PC-9 (cell line): ENCODE measurements at regions not wholly inside any gene's neighbourhood (a gene's known extent, or its start where the extent isn't known, plus 50 kb on each side); places are given as distances from the start of the nearest gene placed in this dataset.

Experiments
- BruUV-seq: library from RNA; stranded (reverse); fragments of 400-500 nt; replicated peaks from 2 replicates; lab custom pipeline; 2021; lab: Mats Ljungman, UMichigan
- CTCF ChIA-PET: fragments of 300-600 bp; sonication (Branson Sonifier 250); formaldehyde crosslinking; loops from one replicate; lab custom pipeline; 2022; ENCODE audit warnings: antibody characterized with exemption; lab: Charles Lee
- POLR2A ChIA-PET: fragments of 300-600 bp; sonication (Branson Sonifier 250); formaldehyde crosslinking; loops from one replicate; lab custom pipeline; 2022; ENCODE audit warnings: antibody characterized with exemption; ENCODE audit not compliant: unreplicated experiment; lab: Charles Lee
- DNase-seq, 2 experiments: peaks; one replicate each; pipeline versions ENCODE4 v3.0.0 to v3.0.0-alpha.2; 2015 to 2022; ENCODE audit warnings: mixed read lengths in 1 of 2
- H2AFZ ChIP-seq: fragments of 200-600 bp; sonication (generic); 2 replicates; pipeline ENCODE4 v1.8.1; 2017; ENCODE audit warnings: antibody characterized with exemption
- H3F3A ChIP-seq: fragments of 200-600 bp; sonication (generic); 2 replicates; pipeline ENCODE4 v1.8.1; 2017; ENCODE audit warnings: antibody characterized with exemption, mild to moderate bottlenecking, low read depth; ENCODE audit not compliant: insufficient read depth
- H3K27ac ChIP-seq: fragments of 200-600 bp; sonication (generic); 2 replicates; pipeline ENCODE4 v1.6.1; 2016; ENCODE audit warnings: mixed run types
- H3K27me3 ChIP-seq: fragments of 200-600 bp; sonication (generic); 2 replicates; pipeline ENCODE4 v1.6.1; 2016; ENCODE audit warnings: low read depth, mixed run types; ENCODE audit not compliant: insufficient read depth
- H3K36me3 ChIP-seq: fragments of 200-600 bp; sonication (generic); 2 replicates; pipeline ENCODE4 v1.6.1; 2016; ENCODE audit warnings: low read depth, mixed run types
- H3K4me1 ChIP-seq: fragments of 200-600 bp; sonication (generic); replicated peaks from 2 replicates; pipeline ENCODE4 v1.6.1; 2016; ENCODE audit warnings: mixed run types; ENCODE audit not compliant: insufficient read depth
- H3K4me2 ChIP-seq: fragments of 200-600 bp; sonication (generic); 2 replicates; pipeline ENCODE4 v1.6.1; 2017; ENCODE audit warnings: mixed run types
- H3K4me3 ChIP-seq: fragments of 200-600 bp; sonication (generic); 2 replicates; pipeline ENCODE4 v1.6.1; 2016; ENCODE audit warnings: mixed run types
- H3K79me2 ChIP-seq: fragments of 200-600 bp; sonication (generic); 2 replicates; pipeline ENCODE4 v1.6.1; 2017; ENCODE audit warnings: low read depth, mixed run types
- H3K9me2 ChIP-seq: fragments of 200-600 bp; sonication (generic); 2 replicates; pipeline ENCODE4 v1.8.1; 2017; ENCODE audit warnings: mild to moderate bottlenecking; ENCODE audit not compliant: insufficient read depth
- H3K9me3 ChIP-seq: fragments of 200-600 bp; sonication (generic); 2 replicates; pipeline ENCODE4 v1.8.1; 2016; ENCODE audit warnings: low read depth; ENCODE audit not compliant: insufficient read depth
- H4K20me1 ChIP-seq: fragments of 200-600 bp; sonication (generic); 2 replicates; pipeline ENCODE4 v1.8.1; 2017; ENCODE audit not compliant: insufficient read depth
- CTCF ChIP-seq: fragments of 200-600 bp; sonication (generic); conservative IDR thresholded peaks from 2 replicates; pipeline ENCODE4 v1.6.1; 2017; ENCODE audit warnings: mixed run types, antibody characterized with exemption, mild to moderate bottlenecking, moderate library complexity
- EZH2 ChIP-seq: fragments of 200-600 bp; sonication (generic); IDR thresholded peaks from 2 replicates; pipeline ENCODE4 v1.8.0; 2017; ENCODE audit warnings: antibody characterized with exemption, low read depth
- intact Hi-C: fragments of 100-400 bp; cut with micrococcal nuclease; formaldehyde crosslinking; loops from one replicate; pipeline ENCODE4 v1.10.0; 2022; ENCODE audit not compliant: unreplicated experiment

DNA sequence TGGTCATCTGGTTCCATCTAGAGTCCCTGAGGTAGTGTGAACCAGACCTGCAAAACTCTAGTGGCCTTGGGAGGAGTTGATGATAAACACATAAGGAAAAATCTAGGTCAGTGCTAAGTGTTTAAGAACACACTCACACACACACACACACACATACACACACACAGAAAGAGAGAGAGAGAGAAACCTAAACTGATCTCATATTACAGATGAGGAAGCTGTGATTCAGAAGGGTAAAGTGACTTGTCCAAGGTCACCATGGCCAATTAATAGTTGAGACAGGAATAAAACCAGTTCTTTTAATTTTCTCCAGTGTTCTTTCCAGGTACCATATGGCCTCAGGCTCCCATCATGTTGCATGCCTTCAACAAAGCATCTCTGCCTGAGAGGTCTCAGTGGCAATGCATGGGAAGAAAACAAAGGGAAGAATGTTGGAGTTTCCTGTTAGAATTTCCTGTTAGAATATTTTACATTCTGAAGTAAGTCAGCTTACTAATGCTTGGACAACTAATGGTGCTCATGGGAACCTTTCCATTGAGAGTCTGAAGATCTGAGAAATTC is 77.3 kb upstream of the TSPAN2 start:
- Histone ChIP-seq H3K27ac (no peak overlapping the region), H3K4me3 (no peak overlapping the region), H4K20me1 (no peaks in the 10 kb centered on the region), H3K4me2 (no peak overlapping the region), H3K9me3 (peaks cover 35% of the 10 kb centered on the region), H2AFZ (no peak overlapping the region), H3K27me3 (no peaks in the 10 kb centered on the region), H3F3A (peaks cover 33% of the 10 kb centered on the region), H3K36me3 (0 out of 2 replicates have a peak, but pooled peaks cover 5% of the 10 kb centered on the region), H3K79me2 (no peaks in the 10 kb centered on the region), H3K9me2 (no peaks in the 10 kb centered on the region), H3K4me1 (peaks cover 40% of the 10 kb centered on the region)
- TF ChIP-seq EZH2 (no peak), CTCF (no peak)
- CTCF ChIA-PET: interaction anchor here (0.6 kb wide), 1 partner anchor 10 kb away, joined by 5 read pairs; no protein-coding TSS in a partner anchor
- POLR2A ChIA-PET: no interaction called here
- BruUV-seq: no TSS peak
- intact Hi-C loops: no loop called here
- peak in 1 of 2 experiments; percentile 60 for DNase-seq

DNA sequence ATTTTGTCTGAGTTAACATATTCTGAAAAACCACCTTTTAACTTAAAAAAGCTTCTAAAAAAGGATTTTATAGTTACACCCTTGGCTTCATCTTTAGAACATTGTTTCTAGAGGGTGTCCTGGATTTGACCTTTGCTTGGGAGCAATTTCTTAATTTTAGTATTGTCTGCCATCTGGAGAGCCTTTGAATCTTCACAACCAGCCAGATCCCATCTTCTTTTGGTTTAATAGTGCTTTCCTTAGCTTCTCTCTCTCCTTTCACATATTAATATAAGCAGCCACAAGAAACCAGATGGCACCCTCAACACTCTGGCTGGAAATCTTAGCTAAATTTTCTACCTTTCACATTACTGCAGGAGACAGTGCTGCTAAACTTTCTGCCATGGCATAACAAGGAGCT is 76.5 kb upstream of the TSPAN2 start:
- intact Hi-C loops: no loop called here

More for the DNA sequence above, 76.5 kb upstream of the TSPAN2 start:
- no peak overlapping the region for H3K4me3 ChIP-seq
- BruUV-seq: no TSS peak
- H3K9me2 ChIP-seq: no peaks in the 10 kb centered on the region
- no peak overlapping the region for H2AFZ ChIP-seq
- peaks cover 39% of the 10 kb centered on the region for H3K4me1 ChIP-seq
- DNase-seq: no peak
- H4K20me1 ChIP-seq: no peaks in the 10 kb centered on the region
- H3K27ac ChIP-seq: no peak overlapping the region
- H3K27me3 ChIP-seq: no peaks in the 10 kb centered on the region
- H3F3A ChIP-seq: peaks cover 33% of the 10 kb centered on the region
- no peak for TF ChIP-seq CTCF
- no peak for TF ChIP-seq EZH2
- H3K4me2 ChIP-seq: no peak overlapping the region
- 0 out of 2 replicates have a peak, but pooled peaks cover 5% of the 10 kb centered on the region for H3K36me3 ChIP-seq
- H3K79me2 ChIP-seq: no peaks in the 10 kb centered on the region
- CTCF ChIA-PET: interaction anchor here (0.6 kb wide), 2 partner anchors 11 to 1734 kb away, joined by 5 to 9 read pairs; no protein-coding TSS in a partner anchor
- POLR2A ChIA-PET: no interaction called here
- H3K9me3 ChIP-seq: peaks cover 33% of the 10 kb centered on the region
